ENCODE measurements at regions not wholly inside any gene's neighbourhood (a gene's known extent, or its start where the extent isn't known, plus 50 kb on each side); places are given as distances from the start of the nearest gene placed in this dataset.

DNA sequence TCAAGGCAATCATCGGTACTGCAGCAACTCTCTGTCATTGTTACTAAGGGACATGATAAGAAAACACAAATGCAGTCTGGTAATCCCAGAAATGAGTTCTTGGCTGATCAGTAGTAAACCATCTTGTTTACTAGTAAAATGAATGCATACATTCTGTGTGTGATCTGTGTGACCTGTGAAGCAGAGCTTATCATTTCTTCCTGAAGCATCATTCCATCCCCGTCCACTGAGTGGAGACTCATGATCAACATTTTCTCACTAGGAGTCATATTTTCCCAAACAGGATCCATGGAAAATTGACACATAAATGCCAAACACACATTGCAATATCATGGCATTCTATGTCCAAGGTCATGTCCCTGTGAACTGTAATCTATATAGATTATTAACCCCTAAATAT, 226.1 kb downstream of the ANKRD50 start:
- TF ChIP-seq, protein P1, sequence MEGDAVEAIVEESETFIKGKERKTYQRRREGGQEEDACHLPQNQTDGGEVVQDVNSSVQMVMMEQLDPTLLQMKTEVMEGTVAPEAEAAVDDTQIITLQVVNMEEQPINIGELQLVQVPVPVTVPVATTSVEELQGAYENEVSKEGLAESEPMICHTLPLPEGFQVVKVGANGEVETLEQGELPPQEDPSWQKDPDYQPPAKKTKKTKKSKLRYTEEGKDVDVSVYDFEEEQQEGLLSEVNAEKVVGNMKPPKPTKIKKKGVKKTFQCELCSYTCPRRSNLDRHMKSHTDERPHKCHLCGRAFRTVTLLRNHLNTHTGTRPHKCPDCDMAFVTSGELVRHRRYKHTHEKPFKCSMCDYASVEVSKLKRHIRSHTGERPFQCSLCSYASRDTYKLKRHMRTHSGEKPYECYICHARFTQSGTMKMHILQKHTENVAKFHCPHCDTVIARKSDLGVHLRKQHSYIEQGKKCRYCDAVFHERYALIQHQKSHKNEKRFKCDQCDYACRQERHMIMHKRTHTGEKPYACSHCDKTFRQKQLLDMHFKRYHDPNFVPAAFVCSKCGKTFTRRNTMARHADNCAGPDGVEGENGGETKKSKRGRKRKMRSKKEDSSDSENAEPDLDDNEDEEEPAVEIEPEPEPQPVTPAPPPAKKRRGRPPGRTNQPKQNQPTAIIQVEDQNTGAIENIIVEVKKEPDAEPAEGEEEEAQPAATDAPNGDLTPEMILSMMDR (optimal IDR thresholded peaks at IDR 0.05 in 1 of 3, IDR thresholded peaks at IDR 0.05 in 1 of 3, conservative IDR thresholded peaks at IDR 0.05 in 1 of 3; ENCODE audit: extremely low read depth in 1 of 3, insufficient read depth in 2 of 3, low read length in 3 of 3) = peak in 1 of 3 experiments; percentile 35
- TF ChIP-seq EZH2 (IDR thresholded peaks at IDR 0.05; ENCODE audit: low read length) = no peak
